GM10266 (cell line): ENCODE measurements at regions not wholly inside any gene's neighbourhood (a gene's known extent, or its start where the extent isn't known, plus 50 kb on each side); places are given as distances from the start of the nearest gene placed in this dataset.

Experiments
- DNase-seq: peaks from one replicate; pipeline ENCODE4 v3.0.0; 2012; ENCODE audit errors: extremely low spot score
- CTCF ChIP-seq: IDR thresholded peaks from 2 replicates; pipeline ENCODE4 v1.5.1; 2012; ENCODE audit warnings: mild to moderate bottlenecking, low read depth; ENCODE audit not compliant: control insufficient read depth, insufficient read depth; ENCODE audit errors: missing control alignments

- no peak for DNase-seq
- no peak for TF ChIP-seq CTCF
Measured at GRCh38 chr2:5401115-5401657, 291.0 kb upstream of the SOX11 start.

GRCh38 chr2:5403392-5403791 is 288.8 kb upstream of the SOX11 start:
- no peak for TF ChIP-seq CTCF
- DNase-seq, result no peak

GRCh38 chr2:5409898-5410381 is 282.2 kb upstream of the SOX11 start:
- DNase-seq, result no peak
- TF ChIP-seq CTCF, result no peak

GRCh38 chr2:5410991-5411700 is 281.0 kb upstream of the SOX11 start:
- DNase-seq, result no peak
- TF ChIP-seq CTCF, result no peak

GRCh38 chr2:5412001-5412400 is 280.2 kb upstream of the SOX11 start:
- DNase-seq, result no peak

GRCh38 chr2:5433855-5434254 is 258.3 kb upstream of the SOX11 start:
- DNase-seq, result no peak
- no peak for TF ChIP-seq CTCF

More at GRCh38 chr2:5412001-5412400, 280.2 kb upstream of the SOX11 start:
- no peak for TF ChIP-seq CTCF

GRCh38 chr2:5437375-5437774 is 254.8 kb upstream of the SOX11 start:
- TF ChIP-seq CTCF, result no peak
- DNase-seq, result no peak
